ENCODE measurements at regions not wholly inside any gene's neighbourhood (a gene's known extent, or its start where the extent isn't known, plus 50 kb on each side); places are given as distances from the start of the nearest gene placed in this dataset.

DNA sequence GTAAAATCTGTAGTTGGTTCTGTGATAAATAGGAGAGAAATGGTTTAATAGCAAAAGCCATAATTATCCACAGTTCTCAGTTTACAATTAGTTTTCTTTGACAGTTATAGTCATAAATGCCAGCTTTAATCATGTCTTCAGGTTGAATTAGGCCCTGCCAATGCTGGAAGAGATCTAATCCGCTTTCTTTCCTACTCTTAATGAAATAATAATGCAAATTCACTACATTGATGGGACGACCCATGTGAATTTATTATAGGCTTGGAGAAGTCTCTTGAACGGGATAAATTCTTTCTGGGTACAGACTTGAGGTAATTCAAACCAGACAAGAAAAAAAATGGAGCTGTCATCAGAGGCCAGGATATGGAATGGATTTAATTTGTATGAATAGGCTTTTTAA lies 950.4 kb downstream of the EFNA5 start:
- H3K9me3 ChIP-seq = no peaks in the 10 kb centered on the region
- TF ChIP-seq CTCF (IDR thresholded peaks at IDR 0.05) = no peak
- no peak overlapping the region for H3K4me3 ChIP-seq
- H3K27ac ChIP-seq = no peak overlapping the region
- no peaks in the 10 kb centered on the region for H3K4me1 ChIP-seq
- DNase-seq (ENCODE audit: low spot score) = no peak
- no peaks in the 10 kb centered on the region for H3K27me3 ChIP-seq
- no peaks in the 10 kb centered on the region for H3K36me3 ChIP-seq

- H3K4me1 ChIP-seq = no peaks in the 10 kb centered on the region
- no peak for DNase-seq (ENCODE audit: low spot score)
- no peaks in the 10 kb centered on the region for H3K36me3 ChIP-seq
- TF ChIP-seq CTCF (IDR thresholded peaks at IDR 0.05) = no peak
- no peak overlapping the region for H3K4me3 ChIP-seq
- H3K27me3 ChIP-seq = no peaks in the 10 kb centered on the region
- no peak overlapping the region for H3K27ac ChIP-seq
- no peaks in the 10 kb centered on the region for H3K9me3 ChIP-seq
Observed at GRCh38 chr5:106699796-106700195, 970.9 kb downstream of the EFNA5 start.

GRCh38 chr5:106699198-106699597 lies 971.5 kb downstream of the EFNA5 start:
- Histone ChIP-seq H3K36me3 (no peaks in the 10 kb centered on the region), H3K27me3 (no peaks in the 10 kb centered on the region), H3K4me1 (no peaks in the 10 kb centered on the region), H3K27ac (no peak overlapping the region), H3K4me3 (no peak overlapping the region), H3K9me3 (no peaks in the 10 kb centered on the region)
- TF ChIP-seq CTCF (IDR thresholded peaks at IDR 0.05) = no peak
- DNase-seq (ENCODE audit: low spot score) = no peak

DNA sequence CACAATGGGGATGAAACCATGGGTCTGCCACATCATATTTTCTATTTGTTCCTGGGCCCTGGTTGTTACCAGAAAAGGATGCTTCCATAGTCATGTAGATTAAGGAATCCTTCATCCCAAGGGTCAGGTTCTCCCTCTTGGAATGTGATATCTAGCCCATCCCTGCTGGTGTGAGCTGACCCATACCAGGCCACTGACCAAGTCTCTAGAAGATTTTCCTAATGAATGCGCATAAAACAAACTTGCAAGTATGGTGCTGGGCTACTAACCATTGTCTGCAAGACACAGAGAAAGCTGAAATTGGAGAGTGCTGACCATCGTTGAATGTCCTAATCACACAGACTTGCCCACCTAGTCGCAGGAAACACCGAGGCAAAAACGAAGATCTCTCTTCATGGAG lies 972.6 kb downstream of the EFNA5 start:
- no peaks in the 10 kb centered on the region for H3K9me3 ChIP-seq
- H3K36me3 ChIP-seq = no peaks in the 10 kb centered on the region
- H3K4me1 ChIP-seq = no peaks in the 10 kb centered on the region
- no peak for DNase-seq (ENCODE audit: low spot score)
- no peaks in the 10 kb centered on the region for H3K27me3 ChIP-seq
- no peak overlapping the region for H3K27ac ChIP-seq
- TF ChIP-seq CTCF (IDR thresholded peaks at IDR 0.05) = no peak
- H3K4me3 ChIP-seq = no peak overlapping the region

GRCh38 chr5:106691701-106692100 lies 979.0 kb downstream of the EFNA5 start:
- Histone ChIP-seq H3K36me3 (no peaks in the 10 kb centered on the region), H3K4me1 (no peaks in the 10 kb centered on the region), H3K4me3 (no peak overlapping the region), H3K27ac (no peak overlapping the region), H3K27me3 (no peaks in the 10 kb centered on the region), H3K9me3 (no peaks in the 10 kb centered on the region)
- no peak for TF ChIP-seq CTCF (IDR thresholded peaks at IDR 0.05)
- DNase-seq (ENCODE audit: low spot score) = no peak

DNA sequence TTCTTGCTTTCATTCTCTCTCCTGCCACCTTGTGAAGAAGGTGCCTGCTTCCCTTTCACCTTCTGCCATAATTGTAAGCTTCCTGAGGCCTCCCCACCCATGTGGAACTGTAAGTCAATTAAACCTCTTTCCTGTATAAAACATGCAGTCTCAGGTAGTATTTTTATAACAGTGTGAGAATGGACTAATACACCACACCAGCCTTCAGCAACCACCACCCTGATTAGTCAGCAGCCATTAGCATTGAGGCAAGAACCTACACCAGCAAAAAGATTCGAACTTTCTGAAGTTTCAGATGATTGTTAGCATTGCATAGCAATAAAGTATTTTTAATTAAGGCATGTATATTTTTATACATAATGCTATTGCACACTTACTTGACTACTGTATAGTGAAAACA lies 980.2 kb downstream of the EFNA5 start:
- Histone ChIP-seq H3K36me3 (no peaks in the 10 kb centered on the region), H3K4me3 (no peak overlapping the region), H3K9me3 (no peaks in the 10 kb centered on the region), H3K27me3 (no peaks in the 10 kb centered on the region), H3K27ac (no peak overlapping the region), H3K4me1 (no peaks in the 10 kb centered on the region)
- TF ChIP-seq CTCF (IDR thresholded peaks at IDR 0.05) = no peak
- DNase-seq (ENCODE audit: low spot score) = no peak
